Nucleus accumbens (tissue), 56 donors: ENCODE measurements at regions not wholly inside any gene's neighbourhood (a gene's known extent, or its start where the extent isn't known, plus 50 kb on each side); places are given as distances from the start of the nearest gene placed in this dataset.

Experiments
- DNase-seq, 56 donors: peaks; one replicate each; lab custom pipeline; 2025; lab: John Stamatoyannopoulos, UW

- DNase-seq = no peak
Measured at GRCh38 chr10:10317151-10317550, 700.5 kb upstream of the CELF2 start.

DNA sequence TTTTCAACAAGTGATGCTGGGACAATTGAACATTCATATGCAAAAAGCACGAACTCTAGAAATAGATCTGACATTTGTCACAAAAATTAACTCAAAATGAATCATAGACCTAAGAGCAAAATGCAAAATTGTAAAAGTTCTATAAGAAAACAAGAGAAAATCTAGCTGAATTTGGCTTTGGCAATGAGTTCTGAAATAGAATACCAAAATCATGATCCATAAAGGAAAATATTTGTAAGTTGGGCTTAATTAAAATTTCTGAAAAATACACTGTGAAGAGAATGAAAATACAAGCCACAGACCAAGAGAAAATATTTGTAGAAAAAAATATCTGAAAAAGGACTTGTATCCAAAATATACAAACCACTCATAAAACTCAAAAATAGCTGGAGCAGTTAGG lies 698.8 kb upstream of the CELF2 start:
- DNase-seq = no peak

GRCh38 chr10:10320956-10321355 lies 696.7 kb upstream of the CELF2 start:
- DNase-seq = no peak

GRCh38 chr10:10326116-10326515 lies 691.6 kb upstream of the CELF2 start:
- no peak for DNase-seq

DNA sequence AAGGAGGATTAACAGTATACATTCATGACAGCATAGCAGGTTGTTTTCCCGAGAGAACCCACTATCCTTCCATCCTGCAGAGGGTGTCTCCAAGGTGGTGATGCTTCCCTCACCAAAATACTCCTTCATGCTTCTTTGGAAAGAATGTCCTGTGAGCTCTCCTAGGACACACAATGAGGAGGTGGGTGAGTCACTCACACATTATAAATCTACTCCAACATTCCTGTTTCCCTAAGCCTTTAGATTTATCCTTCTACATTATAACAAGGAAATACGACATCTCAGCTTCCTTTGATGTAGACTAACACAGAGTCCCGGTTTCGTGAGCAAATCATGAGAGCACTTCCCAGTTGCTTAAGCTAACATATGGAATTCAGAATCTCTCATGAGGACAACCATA lies 689.7 kb upstream of the CELF2 start:
- DNase-seq = no peak

- no peak for DNase-seq
Measured at GRCh38 chr10:10330418-10330817, 687.3 kb upstream of the CELF2 start.

DNA sequence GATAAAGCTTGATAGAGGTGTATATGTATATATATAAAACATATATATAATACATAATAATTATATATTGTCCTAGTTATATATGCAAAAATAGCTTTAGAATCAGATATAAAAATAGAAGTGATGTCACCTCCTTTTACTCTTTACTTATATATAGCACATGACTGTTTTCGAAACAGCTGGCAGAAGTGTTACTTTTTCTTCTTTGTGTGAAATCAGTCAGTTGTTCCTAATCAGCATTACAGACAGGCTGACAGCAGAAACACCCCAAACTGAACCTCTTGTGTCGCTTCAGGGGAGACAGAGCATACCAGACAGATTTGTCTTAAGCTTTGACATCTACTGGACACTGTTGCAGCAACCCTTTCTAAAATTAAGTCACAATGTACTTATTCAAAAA lies 684.9 kb upstream of the CELF2 start:
- no peak for DNase-seq

DNA sequence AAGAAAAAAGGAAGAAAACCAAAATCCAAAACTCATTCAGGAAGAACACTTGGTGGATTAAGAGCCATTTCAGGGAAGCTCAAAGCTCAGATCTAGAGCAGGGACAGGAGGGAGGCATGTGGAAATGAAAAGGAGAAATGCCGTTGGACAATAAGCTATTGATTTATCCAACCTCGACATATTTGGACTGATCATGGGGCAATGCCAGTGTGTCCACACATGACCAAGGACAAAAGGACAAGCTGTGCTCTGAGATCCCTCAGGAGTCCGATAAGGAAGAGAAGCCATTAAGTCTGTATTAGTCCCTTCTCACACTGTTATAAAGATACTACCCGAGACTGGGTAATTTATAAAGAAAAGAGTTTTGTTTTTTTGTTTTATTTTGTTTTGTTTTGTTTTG lies 684.0 kb upstream of the CELF2 start:
- DNase-seq = no peak

- no peak for DNase-seq
Measured at GRCh38 chr10:10338339-10338738, 679.3 kb upstream of the CELF2 start.

- DNase-seq = no peak
Measured at GRCh38 chr10:10346390-10347150, 671.1 kb upstream of the CELF2 start.

DNA sequence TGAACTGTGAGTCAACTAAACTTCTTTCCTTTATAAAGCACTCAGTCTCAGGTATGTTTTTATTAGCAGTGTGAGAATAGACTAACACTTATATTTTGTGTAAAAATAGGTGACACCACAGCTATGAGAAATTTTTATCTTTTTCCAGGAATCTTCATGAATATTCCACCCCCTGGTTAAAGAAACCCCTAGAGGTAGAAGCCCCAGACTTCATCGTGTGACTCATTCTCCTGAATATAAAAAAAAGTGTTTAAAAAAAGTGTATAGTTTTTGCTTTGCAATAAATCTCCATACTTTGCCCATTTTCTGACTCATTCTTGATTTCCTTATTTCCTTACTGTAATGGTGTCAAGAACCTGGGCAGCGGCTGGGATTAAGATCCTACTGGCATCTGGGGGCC lies 667.6 kb upstream of the CELF2 start:
- no peak for DNase-seq

GRCh38 chr10:10351451-10351850 lies 666.2 kb upstream of the CELF2 start:
- no peak for DNase-seq

GRCh38 chr10:10353326-10353868 lies 664.3 kb upstream of the CELF2 start:
- DNase-seq = no peak

GRCh38 chr10:10359263-10359662 lies 658.4 kb upstream of the CELF2 start:
- DNase-seq = no peak

GRCh38 chr10:10361301-10361885 lies 656.3 kb upstream of the CELF2 start:
- DNase-seq = no peak

- peak in 4 of 56 donors; percentile 7 to 24 (median 12) for DNase-seq
Measured at GRCh38 chr10:10362800-10363199, 654.9 kb upstream of the CELF2 start.

DNA sequence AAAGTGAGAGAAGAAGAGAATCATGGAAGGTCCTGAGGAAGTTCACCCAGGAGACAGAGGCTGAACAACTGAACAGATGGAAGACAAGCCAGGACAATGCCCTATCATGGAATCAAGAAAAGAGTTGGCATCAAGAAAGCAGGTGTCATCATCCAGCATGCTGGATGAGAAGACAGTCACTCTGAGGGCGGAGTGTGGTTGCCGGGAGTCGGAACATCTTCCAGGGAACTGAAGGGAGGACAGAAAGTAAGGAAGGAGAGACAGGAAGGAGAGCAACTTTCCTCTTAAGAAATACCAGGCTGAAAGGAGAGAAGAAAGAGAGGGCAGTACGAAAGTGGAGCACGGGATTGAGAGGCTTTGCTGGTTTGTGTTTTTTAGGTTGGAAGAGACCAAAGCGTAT lies 654.5 kb upstream of the CELF2 start:
- DNase-seq = no peak

- DNase-seq = peak in 7 of 56 donors; percentile 5 to 33 (median 7)
Measured at GRCh38 chr10:10364902-10365301, 652.8 kb upstream of the CELF2 start.

DNA sequence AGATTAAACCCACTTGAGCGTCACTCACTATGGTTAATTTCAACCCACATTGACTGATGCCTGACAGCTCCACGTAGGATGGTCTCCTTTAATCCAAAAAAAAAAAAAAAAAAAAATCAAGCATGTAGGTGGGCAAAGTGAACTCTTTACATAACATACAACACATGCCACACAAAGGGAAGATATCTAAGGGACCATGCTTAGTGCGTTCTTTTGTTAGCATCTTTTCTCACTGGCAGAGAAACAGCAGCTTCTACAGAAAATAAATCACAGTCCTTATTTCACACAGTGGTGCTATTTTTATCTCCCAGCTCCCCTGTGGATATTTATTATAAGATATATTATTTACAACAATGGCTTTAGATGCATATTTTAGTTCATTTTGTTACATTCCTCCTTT lies 652.0 kb upstream of the CELF2 start:
- DNase-seq = no peak

GRCh38 chr10:10366836-10367235 lies 650.8 kb upstream of the CELF2 start:
- DNase-seq = no peak

- no peak for DNase-seq
Measured at GRCh38 chr10:10367264-10367663, 650.4 kb upstream of the CELF2 start.

DNA sequence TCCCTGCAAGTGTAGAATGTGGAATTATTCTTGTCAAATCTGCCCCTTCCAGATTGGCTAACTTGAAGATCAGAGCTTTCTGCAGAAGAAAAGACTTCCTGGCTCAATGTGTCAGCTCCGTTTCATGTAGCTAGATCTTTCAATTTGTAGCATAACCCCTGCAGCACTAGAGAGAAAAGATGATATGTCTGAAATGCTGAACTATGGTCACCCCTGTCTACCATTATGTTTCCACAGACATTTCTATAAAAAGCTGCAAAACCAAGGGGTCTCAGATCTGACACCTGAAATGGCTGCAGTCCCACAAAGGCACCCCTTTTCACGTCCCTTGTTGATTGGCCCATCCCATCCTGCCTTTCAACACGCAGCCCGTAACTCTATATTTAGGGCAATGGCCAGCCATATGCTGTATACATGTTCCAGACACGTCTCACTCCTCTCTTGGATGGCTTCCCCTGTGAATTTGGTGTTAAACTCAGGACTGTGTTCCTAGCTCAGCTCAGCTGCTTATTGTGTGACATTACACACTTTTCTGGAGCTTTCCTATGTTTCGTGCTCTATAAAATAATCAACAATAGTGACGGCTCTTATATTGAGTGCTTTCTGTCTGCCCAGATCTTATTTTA lies 648.6 kb upstream of the CELF2 start:
- no peak for DNase-seq
